ENCODE measurements at regions not wholly inside any gene's neighbourhood (a gene's known extent, or its start where the extent isn't known, plus 50 kb on each side); places are given as distances from the start of the nearest gene placed in this dataset.

DNA sequence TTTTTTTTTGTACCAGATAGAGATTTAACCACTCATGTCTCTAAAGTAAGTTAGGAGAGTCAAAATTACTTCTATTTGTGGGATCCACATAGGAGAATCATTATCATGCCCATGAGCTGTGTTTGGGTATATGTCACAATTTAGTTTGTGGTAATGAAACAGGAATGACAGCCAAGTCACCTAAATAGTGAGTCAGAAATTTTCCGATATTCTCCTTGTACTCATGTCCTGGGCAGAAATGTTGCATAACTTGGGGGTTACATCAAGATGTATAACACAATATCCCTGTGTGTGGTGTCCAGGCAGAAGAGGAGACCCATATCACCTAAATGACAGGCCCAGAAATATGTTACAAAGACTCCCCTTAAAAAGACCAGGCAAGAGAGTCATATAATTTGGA, 1181.4 kb upstream of the AMELY start:
- no peak for ATAC-seq (ENCODE audit: low FRiP score in 2 of 2)
- Histone ChIP-seq H3K36me3 (no peaks in the 10 kb centered on the region), H3K4me3 (no peak overlapping the region), H3K27me3 (no peaks in the 10 kb centered on the region), H3K4me1 (no peaks in the 10 kb centered on the region), H3K27ac (no peak overlapping the region), H3K9me3 (no peaks in the 10 kb centered on the region)
- no peak for DNase-seq
- WGBS, 2 donors: 100% methylated on average over 1 of the region's 1 CpG; no CpG with 5 or more reads in 1 of the 2 donors
- TF ChIP-seq POLR2A (IDR thresholded peaks at IDR 0.05) (no peak), POLR2AphosphoS5 (IDR thresholded peaks at IDR 0.05) (no peak), EP300 (IDR thresholded peaks at IDR 0.05) (no peak)
- TF ChIP-seq, protein P1, sequence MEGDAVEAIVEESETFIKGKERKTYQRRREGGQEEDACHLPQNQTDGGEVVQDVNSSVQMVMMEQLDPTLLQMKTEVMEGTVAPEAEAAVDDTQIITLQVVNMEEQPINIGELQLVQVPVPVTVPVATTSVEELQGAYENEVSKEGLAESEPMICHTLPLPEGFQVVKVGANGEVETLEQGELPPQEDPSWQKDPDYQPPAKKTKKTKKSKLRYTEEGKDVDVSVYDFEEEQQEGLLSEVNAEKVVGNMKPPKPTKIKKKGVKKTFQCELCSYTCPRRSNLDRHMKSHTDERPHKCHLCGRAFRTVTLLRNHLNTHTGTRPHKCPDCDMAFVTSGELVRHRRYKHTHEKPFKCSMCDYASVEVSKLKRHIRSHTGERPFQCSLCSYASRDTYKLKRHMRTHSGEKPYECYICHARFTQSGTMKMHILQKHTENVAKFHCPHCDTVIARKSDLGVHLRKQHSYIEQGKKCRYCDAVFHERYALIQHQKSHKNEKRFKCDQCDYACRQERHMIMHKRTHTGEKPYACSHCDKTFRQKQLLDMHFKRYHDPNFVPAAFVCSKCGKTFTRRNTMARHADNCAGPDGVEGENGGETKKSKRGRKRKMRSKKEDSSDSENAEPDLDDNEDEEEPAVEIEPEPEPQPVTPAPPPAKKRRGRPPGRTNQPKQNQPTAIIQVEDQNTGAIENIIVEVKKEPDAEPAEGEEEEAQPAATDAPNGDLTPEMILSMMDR (IDR thresholded peaks at IDR 0.05): no peak

DNA sequence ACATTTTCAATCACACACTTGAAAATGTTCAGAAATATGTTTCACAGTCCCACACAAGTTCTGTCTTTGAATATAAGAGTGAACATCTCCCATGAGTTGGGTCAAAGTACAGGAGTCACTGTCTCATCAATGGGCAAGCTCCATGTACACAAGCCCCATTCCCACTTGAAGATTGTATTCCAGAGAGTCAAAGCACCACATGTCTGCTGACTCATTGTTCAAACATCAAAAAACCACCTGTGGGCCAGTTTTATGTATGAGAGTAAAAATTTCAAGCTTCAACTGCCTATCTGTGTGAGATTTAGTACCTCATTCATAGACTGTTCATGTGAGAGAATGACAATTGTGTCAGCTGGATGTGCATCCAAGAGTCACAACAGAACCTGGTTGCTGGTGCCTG, 1174.4 kb upstream of the AMELY start:
- Histone ChIP-seq H3K27me3 (no peaks in the 10 kb centered on the region), H3K36me3 (no peaks in the 10 kb centered on the region), H3K27ac (no peak overlapping the region), H3K9me3 (no peaks in the 10 kb centered on the region), H3K4me1 (no peaks in the 10 kb centered on the region), H3K4me3 (no peak overlapping the region)
- no peak for DNase-seq
- ATAC-seq (ENCODE audit: low FRiP score in 2 of 2): no peak
- TF ChIP-seq POLR2AphosphoS5 (IDR thresholded peaks at IDR 0.05) (no peak), POLR2A (IDR thresholded peaks at IDR 0.05) (no peak), EP300 (IDR thresholded peaks at IDR 0.05) (no peak)
- TF ChIP-seq, protein P1 (IDR thresholded peaks at IDR 0.05): no peak

DNA sequence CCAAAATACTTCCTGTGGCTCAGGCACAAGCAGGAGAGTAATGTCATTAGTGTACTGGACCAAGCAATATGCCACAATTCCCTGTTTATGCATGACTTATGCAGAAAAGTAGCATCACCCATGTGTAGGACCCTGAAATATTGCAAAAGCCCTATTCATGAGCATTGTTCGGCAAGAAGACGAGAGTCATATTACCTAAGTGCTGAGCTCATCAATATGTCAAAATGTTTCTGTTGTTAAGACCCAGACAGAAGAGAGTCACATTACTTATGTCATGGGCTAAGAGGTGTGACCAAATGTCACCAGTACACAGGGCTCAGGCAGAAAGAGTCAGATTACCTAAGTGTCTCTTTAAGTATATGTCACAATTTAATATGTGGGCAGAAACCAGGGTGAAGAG, 1172.6 kb upstream of the AMELY start:
- 91% methylated on average over 2 of the region's 2 CpGs; no CpG with 5 or more reads in 1 of the 2 donors for WGBS, 2 donors
- Histone ChIP-seq H3K4me1 (no peaks in the 10 kb centered on the region), H3K27me3 (no peaks in the 10 kb centered on the region), H3K36me3 (no peaks in the 10 kb centered on the region), H3K27ac (no peak overlapping the region), H3K9me3 (no peaks in the 10 kb centered on the region), H3K4me3 (no peak overlapping the region)
- no peak for ATAC-seq (ENCODE audit: low FRiP score in 2 of 2)
- no peak for DNase-seq
- TF ChIP-seq, protein P1 (IDR thresholded peaks at IDR 0.05): no peak
- no peak for TF ChIP-seq POLR2AphosphoS5 (IDR thresholded peaks at IDR 0.05)
- TF ChIP-seq EP300 (IDR thresholded peaks at IDR 0.05): no peak
- no peak for TF ChIP-seq POLR2A (IDR thresholded peaks at IDR 0.05)

DNA sequence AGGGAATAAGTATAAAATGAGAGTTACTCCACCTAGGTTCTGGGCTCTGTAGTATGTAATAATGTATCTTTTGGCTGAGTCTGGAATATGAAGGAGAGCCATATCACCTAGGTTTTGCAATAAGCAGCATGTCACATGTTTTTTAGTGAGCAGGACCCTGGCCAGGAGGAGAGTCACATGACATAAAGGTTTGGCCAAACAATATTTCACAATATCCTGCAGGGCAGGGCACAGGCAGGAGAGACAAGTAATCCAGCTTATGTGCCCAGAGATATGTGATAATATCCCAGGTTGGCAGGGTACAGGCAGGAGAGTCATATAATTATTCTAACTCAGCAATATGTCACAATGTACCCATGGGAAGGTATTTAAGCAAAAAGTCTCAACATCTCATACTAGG, 1169.6 kb upstream of the AMELY start:
- no peaks in the 10 kb centered on the region for H3K4me1 ChIP-seq
- H3K4me3 ChIP-seq: no peak overlapping the region
- no peak for DNase-seq
- no peaks in the 10 kb centered on the region for H3K9me3 ChIP-seq
- no peaks in the 10 kb centered on the region for H3K27me3 ChIP-seq
- no peak for ATAC-seq (ENCODE audit: low FRiP score in 2 of 2)
- no peak for TF ChIP-seq EP300 (IDR thresholded peaks at IDR 0.05)
- no peaks in the 10 kb centered on the region for H3K36me3 ChIP-seq
- H3K27ac ChIP-seq: no peak overlapping the region

DNA sequence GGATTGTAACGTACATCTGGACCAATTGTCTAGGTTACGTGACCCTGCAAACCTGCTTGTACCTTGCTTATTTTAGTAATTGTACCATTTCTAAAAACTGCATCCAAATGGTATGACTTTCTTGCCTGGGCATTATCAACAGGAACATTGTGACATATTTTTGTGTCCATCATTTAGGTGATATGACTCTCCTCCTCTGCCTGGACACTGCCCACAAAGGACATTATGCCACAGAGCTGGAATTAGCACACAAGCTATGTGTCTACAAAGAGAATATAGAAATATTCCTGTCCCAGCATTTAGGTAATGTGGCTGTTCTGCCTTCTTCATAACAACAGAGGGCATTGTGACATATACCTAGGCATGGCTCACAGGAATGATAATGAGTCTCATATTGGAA, 1153.7 kb upstream of the AMELY start:
- H3K4me1 ChIP-seq: no peaks in the 10 kb centered on the region
- ATAC-seq (ENCODE audit: low FRiP score in 2 of 2) (no peak), DNase-seq (no peak)
- no peak for TF ChIP-seq EP300 (IDR thresholded peaks at IDR 0.05)
- no peaks in the 10 kb centered on the region for H3K9me3 ChIP-seq
- no peaks in the 10 kb centered on the region for H3K27me3 ChIP-seq
- WGBS, 2 donors: 67% methylated on average over 2 of the region's 2 CpGs; no CpG with 5 or more reads in 1 of the 2 donors
- H3K36me3 ChIP-seq: no peaks in the 10 kb centered on the region
- H3K4me3 ChIP-seq: no peak overlapping the region
- no peak overlapping the region for H3K27ac ChIP-seq

DNA sequence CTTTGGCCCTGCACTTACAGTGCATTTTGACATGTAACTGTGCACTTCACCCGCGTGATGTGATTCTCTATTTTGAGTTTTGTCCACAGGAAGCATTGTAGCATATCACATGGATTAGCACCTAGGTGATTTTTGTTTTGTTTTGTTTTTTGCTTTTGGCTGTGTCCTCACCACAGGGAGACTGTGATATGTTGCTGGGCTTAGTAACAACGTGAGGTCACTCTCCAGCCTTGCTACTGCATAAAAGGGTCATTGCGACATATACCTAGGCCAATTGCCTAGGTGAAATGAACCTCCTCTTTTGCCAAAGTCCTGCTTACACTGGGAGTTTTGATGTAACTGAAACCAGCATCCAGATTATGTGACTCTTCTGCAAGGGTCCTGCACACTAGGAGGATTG, 1152.9 kb upstream of the AMELY start:
- ATAC-seq (ENCODE audit: low FRiP score in 2 of 2) (no peak), DNase-seq (no peak)
- no peaks in the 10 kb centered on the region for H3K27me3 ChIP-seq
- H3K9me3 ChIP-seq: no peaks in the 10 kb centered on the region
- TF ChIP-seq POLR2AphosphoS5 (IDR thresholded peaks at IDR 0.05) (no peak), EP300 (IDR thresholded peaks at IDR 0.05) (no peak), POLR2A (IDR thresholded peaks at IDR 0.05) (no peak)
- TF ChIP-seq, protein P1 (IDR thresholded peaks at IDR 0.05): no peak
- no peaks in the 10 kb centered on the region for H3K4me1 ChIP-seq
- H3K27ac ChIP-seq: no peak overlapping the region
- no peak overlapping the region for H3K4me3 ChIP-seq
- no peaks in the 10 kb centered on the region for H3K36me3 ChIP-seq
- WGBS, 2 donors: 68% methylated on average over 3 of the region's 4 CpGs; no CpG with 5 or more reads in 1 of the 2 donors

Measured in upper lobe of left lung (tissue), 6 donors.